22Rv1 (cell line): ENCODE measurements at regions not wholly inside any gene's neighbourhood (a gene's known extent, or its start where the extent isn't known, plus 50 kb on each side); places are given as distances from the start of the nearest gene placed in this dataset.
"Not testable (repeated sequence)": the region's sequence is repeated elsewhere in the genome, so short reads cannot be mapped to it uniquely, and the experiment has no call there.

ENCODE experiments used
- H3K27ac ChIP-seq: fragments of 450-650 bp; 2 replicates; pipeline ENCODE4 v1.5.1; 2017
- CTCF ChIP-seq: fragments of 450-650 bp; IDR thresholded peaks from 2 replicates; pipeline ENCODE4 v1.5.1; 2017; ENCODE audit warnings: mild to moderate bottlenecking
- ZFX ChIP-seq: fragments of 450-650 bp; IDR thresholded peaks from 2 replicates; pipeline ENCODE4 v1.6.1; 2017; ENCODE audit warnings: antibody characterized with exemption, borderline replicate concordance

- TF ChIP-seq ZFX: no peak
- no peak for TF ChIP-seq CTCF
- no peak overlapping the region for H3K27ac ChIP-seq
Measured at GRCh38 chr12:87202189-87202588, 827.0 kb downstream of the C12orf50 start.

DNA sequence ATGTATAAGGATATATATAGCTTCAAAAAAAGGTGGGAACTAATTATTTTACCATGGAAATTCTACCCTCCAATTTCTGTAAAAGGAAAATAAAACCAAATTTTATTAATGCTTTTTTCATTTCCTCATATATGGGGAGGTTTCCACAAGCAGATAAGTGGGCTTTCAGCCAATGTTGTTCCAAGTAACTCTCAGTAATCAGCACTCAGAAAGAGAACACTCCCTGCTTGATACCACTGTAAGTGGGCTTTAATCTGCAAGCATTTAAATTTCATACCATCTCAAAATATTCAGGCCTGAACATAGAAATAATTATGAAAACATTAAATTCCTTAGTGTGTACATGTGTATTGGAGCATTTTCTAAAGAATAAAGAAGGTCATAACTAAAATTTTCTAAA is 827.6 kb downstream of the C12orf50 start:
- H3K27ac ChIP-seq: no peak overlapping the region
- TF ChIP-seq ZFX (no peak), CTCF (no peak)

GRCh38 chr12:87200289-87200979 is 828.8 kb downstream of the C12orf50 start:
- TF ChIP-seq CTCF: no peak
- TF ChIP-seq ZFX: no peak
- no peak overlapping the region for H3K27ac ChIP-seq

DNA sequence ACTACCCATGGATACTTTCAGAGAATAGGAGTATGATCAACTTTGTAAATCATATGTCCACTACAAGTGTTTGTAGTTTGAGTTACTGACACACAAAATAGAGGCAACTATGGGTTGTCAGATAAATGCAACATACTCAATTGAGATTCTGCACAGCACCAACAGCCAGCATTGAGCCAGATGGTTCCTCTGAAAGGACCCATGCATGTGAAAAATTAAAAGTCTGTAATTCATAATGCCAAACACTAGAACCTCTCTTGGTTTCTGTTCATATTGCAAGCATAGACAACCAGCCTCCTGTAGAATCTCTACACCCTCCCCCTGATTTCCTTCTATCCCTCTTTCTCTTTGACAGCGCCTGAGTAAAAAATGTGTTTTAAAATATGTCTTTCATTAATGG is 831.0 kb downstream of the C12orf50 start:
- no peak overlapping the region for H3K27ac ChIP-seq
- TF ChIP-seq ZFX: no peak

DNA sequence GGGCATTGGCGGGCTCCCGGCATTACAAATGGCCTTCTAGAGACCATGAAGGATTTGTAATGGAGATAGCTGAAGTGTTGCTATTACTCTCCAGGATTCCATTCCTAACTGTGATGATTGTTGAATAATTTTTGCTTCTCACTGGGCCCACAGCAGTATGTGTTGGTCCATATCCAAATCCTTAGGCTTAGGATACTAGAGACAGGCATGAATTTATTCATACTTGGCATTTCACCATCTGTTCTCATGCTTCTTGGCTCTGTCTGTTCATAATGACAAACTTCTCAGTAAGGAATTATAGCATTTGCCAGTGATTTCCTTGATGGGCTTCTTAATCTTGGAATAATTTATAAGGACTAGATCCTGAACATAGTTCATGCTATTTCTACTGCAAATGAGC is 832.9 kb downstream of the C12orf50 start:
- TF ChIP-seq ZFX: no peak
- no peak for TF ChIP-seq CTCF
- no peak overlapping the region for H3K27ac ChIP-seq

DNA sequence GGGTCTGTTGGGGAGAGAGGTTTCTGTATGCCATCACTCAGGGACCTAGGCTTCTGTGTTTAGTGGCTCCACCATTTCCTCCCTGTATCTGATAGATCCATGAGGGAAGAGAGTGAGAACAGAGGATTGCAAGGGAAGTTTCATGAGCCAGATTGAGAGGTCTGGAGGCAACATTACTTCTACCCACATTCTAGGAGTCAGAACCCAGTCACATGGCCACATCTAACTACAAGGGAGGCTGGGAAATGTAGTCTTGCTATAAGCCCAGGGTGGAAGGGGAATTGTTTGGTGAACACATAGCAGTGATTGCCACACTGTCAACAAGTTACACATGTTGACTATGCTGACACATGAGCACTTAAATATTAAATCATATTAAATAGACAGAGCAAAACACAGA is 834.8 kb downstream of the C12orf50 start:
- H3K27ac ChIP-seq: not testable (repeated sequence)

GRCh38 chr12:87185367-87185766 is 843.8 kb downstream of the C12orf50 start:
- TF ChIP-seq ZFX: no peak
- TF ChIP-seq CTCF: no peak
- H3K27ac ChIP-seq: no peak overlapping the region

DNA sequence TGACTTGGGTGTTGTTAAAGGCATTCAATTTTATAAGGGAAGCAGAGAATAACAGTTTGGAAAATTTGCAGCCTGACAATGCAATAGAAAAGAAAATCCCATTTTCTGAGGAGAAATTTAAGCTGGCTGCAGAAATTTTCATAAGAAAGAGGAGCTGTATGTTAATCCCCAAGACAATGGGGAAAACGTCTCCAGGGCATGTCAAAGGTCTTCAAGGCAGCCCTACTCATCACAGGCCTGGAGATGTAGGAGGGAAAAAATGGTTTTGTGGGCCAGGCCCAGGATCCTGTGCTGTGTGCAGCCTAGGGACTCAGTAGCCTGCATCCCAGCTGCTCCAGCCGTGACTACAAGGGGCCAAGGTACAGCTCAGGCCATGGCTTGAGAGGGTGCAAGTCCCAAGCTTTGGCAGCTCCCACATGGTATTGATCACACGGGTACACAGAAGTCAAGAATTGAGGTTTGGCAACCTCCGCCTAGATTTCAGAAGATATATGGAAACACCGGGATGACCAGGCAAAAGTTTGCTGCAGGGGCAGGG is 846.4 kb downstream of the C12orf50 start:
- no peak overlapping the region for H3K27ac ChIP-seq
- TF ChIP-seq ZFX: no peak
- TF ChIP-seq CTCF: no peak
